Thyroid gland (tissue), 4 donors: ENCODE measurements at regions not wholly inside any gene's neighbourhood (a gene's known extent, or its start where the extent isn't known, plus 50 kb on each side); places are given as distances from the start of the nearest gene placed in this dataset.

Experiments
- DNase-seq, 2 donors: peaks; one replicate each; pipeline ENCODE4 v3.0.0-alpha.2; 2019
- H3K27ac ChIP-seq, 3 donors: fragments of 200-600 bp; sonication (generic); 1 replicate in 2 of 3; 2 replicates in 1 of 3; pipeline ENCODE4 v1.5.1; 2016 to 2019; ENCODE audit warnings: mild to moderate bottlenecking in 1 of 3, moderate library complexity in 1 of 3
- H3K27me3 ChIP-seq: fragments of 200-600 bp; sonication (generic); one replicate; pipeline ENCODE4 v1.5.1; 2019
- H3K36me3 ChIP-seq, 2 donors: fragments of 200-600 bp; sonication (generic); one replicate each; pipeline ENCODE4 v1.5.1; 2016 to 2019
- H3K4me1 ChIP-seq, 2 donors: fragments of 200-600 bp; sonication (generic); one replicate each; pipeline ENCODE4 v1.5.1; 2017 to 2019
- H3K4me3 ChIP-seq, 3 donors: fragments of 200-600 bp; sonication (generic); replicated peaks in 1 of 3; 1 replicate in 2 of 3; 2 replicates in 1 of 3; pipeline ENCODE4 v1.5.1; 2016; ENCODE audit warnings: mild to moderate bottlenecking in 1 of 3
- H3K9me3 ChIP-seq: fragments of 200-600 bp; sonication (generic); one replicate; pipeline ENCODE4 v1.5.1; 2017
- POLR2A ChIP-seq, 2 donors: fragments of 450-650 bp; IDR thresholded peaks; one replicate each; pipeline ENCODE4 v1.6.1; 2017; ENCODE audit warnings: antibody characterized with exemption in 2 of 2, mild to moderate bottlenecking in 2 of 2, moderate library complexity in 1 of 2
- WGBS, 2 donors: methylation state at CpG; one replicate each; pipeline ENCODE4 v1.1.5; 2017; 5-methylcytosine and 5-hydroxymethylcytosine counted together
- intact Hi-C: fragments of 100-400 bp; cut with DNase I; formaldehyde crosslinking; loops from one replicate; pipeline ENCODE4 v1.15.1; 2023
- TF ChIP-seq, protein P1 (sequence below), 6 experiments: fragments of 200-600 bp in 3 of 6; fragments of 450-650 bp in 3 of 6; sonication (generic) in 3 of 6; IDR thresholded peaks; one replicate each; pipeline ENCODE4 v1.5.1; 2016 to 2019; ENCODE audit warnings: antibody characterized with exemption in 6 of 6, mild to moderate bottlenecking in 2 of 6, inconsistent platforms in 1 of 6, moderate library complexity in 1 of 6

DNA sequence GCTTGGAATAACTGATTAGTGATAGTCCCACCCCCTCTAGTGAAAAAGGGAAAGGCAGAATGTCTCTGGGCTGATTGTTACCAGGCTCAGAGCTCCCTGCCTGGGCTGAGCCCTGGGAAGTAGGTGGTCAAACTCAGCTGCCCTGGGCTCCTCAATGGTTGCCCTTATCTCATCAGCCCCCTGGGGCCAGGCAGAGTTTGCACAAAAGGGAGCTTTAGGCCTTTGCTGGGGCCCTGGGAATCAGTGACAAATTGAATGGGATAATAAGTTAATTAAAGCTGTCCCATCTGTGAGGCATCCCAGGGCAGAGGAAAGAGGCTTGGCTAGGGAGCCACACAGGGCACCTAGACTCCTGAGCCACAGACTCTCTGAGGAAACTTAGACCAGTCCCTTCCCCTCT is 89.0 kb downstream of the EFNB1 start:
- Histone ChIP-seq H3K4me1 (no peaks in the 10 kb centered on the region), H3K9me3 (no peaks in the 10 kb centered on the region), H3K36me3 (no peaks in the 10 kb centered on the region), H3K27ac (no peak overlapping the region), H3K4me3 (no peak overlapping the region), H3K27me3 (no peaks in the 10 kb centered on the region)
- intact Hi-C loops, result no loop called here
- no peak for DNase-seq
- TF ChIP-seq POLR2A (IDR thresholded peaks at IDR 0.05), result no peak
- TF ChIP-seq, protein P1, sequence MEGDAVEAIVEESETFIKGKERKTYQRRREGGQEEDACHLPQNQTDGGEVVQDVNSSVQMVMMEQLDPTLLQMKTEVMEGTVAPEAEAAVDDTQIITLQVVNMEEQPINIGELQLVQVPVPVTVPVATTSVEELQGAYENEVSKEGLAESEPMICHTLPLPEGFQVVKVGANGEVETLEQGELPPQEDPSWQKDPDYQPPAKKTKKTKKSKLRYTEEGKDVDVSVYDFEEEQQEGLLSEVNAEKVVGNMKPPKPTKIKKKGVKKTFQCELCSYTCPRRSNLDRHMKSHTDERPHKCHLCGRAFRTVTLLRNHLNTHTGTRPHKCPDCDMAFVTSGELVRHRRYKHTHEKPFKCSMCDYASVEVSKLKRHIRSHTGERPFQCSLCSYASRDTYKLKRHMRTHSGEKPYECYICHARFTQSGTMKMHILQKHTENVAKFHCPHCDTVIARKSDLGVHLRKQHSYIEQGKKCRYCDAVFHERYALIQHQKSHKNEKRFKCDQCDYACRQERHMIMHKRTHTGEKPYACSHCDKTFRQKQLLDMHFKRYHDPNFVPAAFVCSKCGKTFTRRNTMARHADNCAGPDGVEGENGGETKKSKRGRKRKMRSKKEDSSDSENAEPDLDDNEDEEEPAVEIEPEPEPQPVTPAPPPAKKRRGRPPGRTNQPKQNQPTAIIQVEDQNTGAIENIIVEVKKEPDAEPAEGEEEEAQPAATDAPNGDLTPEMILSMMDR (IDR thresholded peaks at IDR 0.05), result no peak

DNA sequence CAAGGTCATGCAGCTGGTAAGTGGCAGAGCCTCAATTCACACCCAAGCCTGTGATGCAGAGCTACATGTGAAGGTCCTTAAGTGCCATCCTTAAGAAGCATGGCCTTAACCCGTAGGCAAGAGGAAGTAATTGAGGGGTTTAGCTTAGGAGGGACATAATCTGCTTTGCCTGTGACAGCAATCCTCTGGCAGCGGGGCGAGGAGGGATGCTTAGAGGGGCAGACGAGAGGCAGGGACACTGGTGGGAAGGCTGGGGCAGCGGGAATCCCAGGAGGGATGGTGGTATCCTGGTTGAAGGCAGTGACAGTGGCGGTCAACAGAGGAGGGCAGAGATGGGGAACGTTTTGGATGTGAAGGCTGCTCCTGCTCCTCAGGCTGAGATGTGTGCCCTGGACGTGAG is 88.1 kb downstream of the EFNB1 start:
- no peaks in the 10 kb centered on the region for H3K4me1 ChIP-seq
- intact Hi-C loops, result no loop called here
- WGBS, 2 donors, result 82 to 89% methylated on average over 7 to 8 of the region's 8 CpGs
- H3K4me3 ChIP-seq, result no peak overlapping the region
- no peak for DNase-seq
- H3K27me3 ChIP-seq, result no peaks in the 10 kb centered on the region
- H3K36me3 ChIP-seq, result no peaks in the 10 kb centered on the region
- TF ChIP-seq POLR2A (IDR thresholded peaks at IDR 0.05), result no peak
- TF ChIP-seq, protein P1 (IDR thresholded peaks at IDR 0.05), result no peak
- H3K27ac ChIP-seq, result no peak overlapping the region
- H3K9me3 ChIP-seq, result no peaks in the 10 kb centered on the region

GRCh38 chrX:68915778-68916177 is 87.0 kb downstream of the EFNB1 start:
- WGBS, 2 donors, result 74 to 80% methylated on average over 1 to 2 of the region's 2 CpGs
- H3K27me3 ChIP-seq, result no peaks in the 10 kb centered on the region
- no peak overlapping the region for H3K4me3 ChIP-seq
- intact Hi-C loops, result no loop called here
- H3K9me3 ChIP-seq, result no peaks in the 10 kb centered on the region
- no peaks in the 10 kb centered on the region for H3K36me3 ChIP-seq
- no peak for TF ChIP-seq POLR2A (IDR thresholded peaks at IDR 0.05)
- TF ChIP-seq, protein P1 (IDR thresholded peaks at IDR 0.05), result no peak
- no peaks in the 10 kb centered on the region for H3K4me1 ChIP-seq
- DNase-seq, result no peak
- no peak overlapping the region for H3K27ac ChIP-seq

DNA sequence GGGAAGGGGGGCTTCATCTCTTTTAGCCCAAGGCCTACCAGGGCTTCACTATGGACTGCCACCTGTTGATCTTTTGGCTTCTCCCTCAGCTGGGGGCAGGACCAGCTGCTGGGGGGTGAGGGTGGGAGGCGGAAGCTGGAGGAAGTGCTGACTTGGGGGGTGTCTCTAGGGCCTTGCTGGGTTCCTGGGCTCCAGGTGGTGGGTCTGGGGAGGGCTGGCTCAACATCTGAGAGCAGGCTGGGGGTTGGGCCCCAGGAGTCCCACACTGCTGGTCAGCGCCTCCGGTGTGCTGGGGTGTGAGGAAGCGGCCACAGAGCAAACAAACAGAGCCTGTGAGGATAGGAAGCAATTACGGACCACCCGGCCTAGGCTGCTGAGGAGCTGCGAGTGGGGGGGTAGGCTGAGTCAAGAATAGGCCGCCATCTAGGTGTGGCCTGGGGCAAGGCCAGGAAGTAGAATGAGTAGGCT is 85.7 kb downstream of the EFNB1 start:
- no peak overlapping the region for H3K4me3 ChIP-seq
- no peaks in the 10 kb centered on the region for H3K9me3 ChIP-seq
- no peaks in the 10 kb centered on the region for H3K27me3 ChIP-seq
- intact Hi-C loops, result no loop called here
- no peak overlapping the region for H3K27ac ChIP-seq
- 93% methylated on average over 3 of the region's 8 CpGs; no CpG with 5 or more reads in 1 of the 2 donors for WGBS, 2 donors
- no peaks in the 10 kb centered on the region for H3K4me1 ChIP-seq
- H3K36me3 ChIP-seq, result no peaks in the 10 kb centered on the region
- DNase-seq, result no peak
- no peak for TF ChIP-seq POLR2A (IDR thresholded peaks at IDR 0.05)
- TF ChIP-seq, protein P1 (IDR thresholded peaks at IDR 0.05), result no peak

DNA sequence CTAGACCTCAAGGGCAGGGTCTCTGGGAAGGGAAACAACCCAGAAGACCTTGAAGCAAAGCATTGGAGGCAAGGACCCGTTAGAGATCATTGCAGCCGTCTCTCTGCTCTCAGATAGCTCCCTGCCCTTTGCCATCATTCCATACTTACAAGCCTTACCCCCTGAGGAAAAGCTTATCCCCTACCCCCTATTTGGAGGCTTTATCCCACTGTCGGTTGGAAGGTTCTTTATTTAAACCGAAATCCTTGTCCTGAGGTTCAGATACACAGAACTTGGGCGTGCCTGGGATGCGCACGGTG is 84.4 kb downstream of the EFNB1 start:
- Histone ChIP-seq H3K36me3 (no peaks in the 10 kb centered on the region), H3K4me1 (no peaks in the 10 kb centered on the region), H3K27me3 (no peaks in the 10 kb centered on the region), H3K27ac (no peak overlapping the region), H3K9me3 (no peaks in the 10 kb centered on the region), H3K4me3 (no peak overlapping the region)
- no peak for DNase-seq
- WGBS, 2 donors, result 82 to 87% methylated on average over 7 of the region's 7 CpGs
- TF ChIP-seq, protein P1 (IDR thresholded peaks at IDR 0.05), result no peak
- TF ChIP-seq POLR2A (IDR thresholded peaks at IDR 0.05), result no peak
- intact Hi-C loops, result no loop called here
